AG09309 (cell line): ENCODE measurements at regions not wholly inside any gene's neighbourhood (a gene's known extent, or its start where the extent isn't known, plus 50 kb on each side); places are given as distances from the start of the nearest gene placed in this dataset.

ENCODE experiments used
- DNase-seq: peaks from one replicate; pipeline ENCODE4 v3.0.0-alpha.2; 2010; ENCODE audit warnings: low read depth
- H3K4me3 ChIP-seq: 2 replicates; pipeline ENCODE4 v1.5.1; 2011; ENCODE audit warnings: mild to moderate bottlenecking, low read depth, low read length, moderate library complexity; ENCODE audit not compliant: control insufficient read depth
- TF ChIP-seq, protein P1 (sequence below): IDR thresholded peaks from 2 replicates; pipeline ENCODE4 v1.5.1; 2011; ENCODE audit warnings: mild to moderate bottlenecking, low read depth, low read length, inconsistent platforms; ENCODE audit not compliant: insufficient read depth, control insufficient read depth; ENCODE audit errors: missing control alignments

DNA sequence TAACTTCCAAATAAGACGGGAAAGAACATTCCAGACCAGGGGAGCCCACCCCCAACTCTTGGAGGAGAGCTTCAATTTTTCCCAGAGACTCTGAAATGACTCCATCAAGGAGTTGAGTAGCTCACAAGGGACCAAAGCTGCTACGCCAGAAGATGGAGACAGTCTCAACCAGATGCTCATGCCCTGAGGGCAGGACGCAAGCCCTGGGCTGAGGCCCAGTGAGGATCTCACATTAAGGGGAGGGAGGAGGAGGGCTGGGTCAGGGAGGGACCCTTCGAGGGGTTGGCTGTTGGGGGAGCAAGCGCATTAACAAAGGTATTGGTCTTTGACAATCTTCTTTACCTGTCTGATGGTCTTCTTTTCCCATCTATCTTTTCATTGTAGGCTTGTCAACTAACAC is 141.3 kb upstream of the SLC1A4 start:
- TF ChIP-seq, protein P1, sequence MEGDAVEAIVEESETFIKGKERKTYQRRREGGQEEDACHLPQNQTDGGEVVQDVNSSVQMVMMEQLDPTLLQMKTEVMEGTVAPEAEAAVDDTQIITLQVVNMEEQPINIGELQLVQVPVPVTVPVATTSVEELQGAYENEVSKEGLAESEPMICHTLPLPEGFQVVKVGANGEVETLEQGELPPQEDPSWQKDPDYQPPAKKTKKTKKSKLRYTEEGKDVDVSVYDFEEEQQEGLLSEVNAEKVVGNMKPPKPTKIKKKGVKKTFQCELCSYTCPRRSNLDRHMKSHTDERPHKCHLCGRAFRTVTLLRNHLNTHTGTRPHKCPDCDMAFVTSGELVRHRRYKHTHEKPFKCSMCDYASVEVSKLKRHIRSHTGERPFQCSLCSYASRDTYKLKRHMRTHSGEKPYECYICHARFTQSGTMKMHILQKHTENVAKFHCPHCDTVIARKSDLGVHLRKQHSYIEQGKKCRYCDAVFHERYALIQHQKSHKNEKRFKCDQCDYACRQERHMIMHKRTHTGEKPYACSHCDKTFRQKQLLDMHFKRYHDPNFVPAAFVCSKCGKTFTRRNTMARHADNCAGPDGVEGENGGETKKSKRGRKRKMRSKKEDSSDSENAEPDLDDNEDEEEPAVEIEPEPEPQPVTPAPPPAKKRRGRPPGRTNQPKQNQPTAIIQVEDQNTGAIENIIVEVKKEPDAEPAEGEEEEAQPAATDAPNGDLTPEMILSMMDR, result peak; percentile 3
- no peak overlapping the region for H3K4me3 ChIP-seq
- DNase-seq, result no peak

GRCh38 chr2:64848363-64848762 is 140.8 kb upstream of the SLC1A4 start:
- TF ChIP-seq, protein P1, result no peak
- no peak overlapping the region for H3K4me3 ChIP-seq
- DNase-seq, result no peak

- TF ChIP-seq, protein P1, result no peak
These were observed 140.3 kb upstream of the SLC1A4 start for GRCh38 chr2:64848945-64849344.

DNA sequence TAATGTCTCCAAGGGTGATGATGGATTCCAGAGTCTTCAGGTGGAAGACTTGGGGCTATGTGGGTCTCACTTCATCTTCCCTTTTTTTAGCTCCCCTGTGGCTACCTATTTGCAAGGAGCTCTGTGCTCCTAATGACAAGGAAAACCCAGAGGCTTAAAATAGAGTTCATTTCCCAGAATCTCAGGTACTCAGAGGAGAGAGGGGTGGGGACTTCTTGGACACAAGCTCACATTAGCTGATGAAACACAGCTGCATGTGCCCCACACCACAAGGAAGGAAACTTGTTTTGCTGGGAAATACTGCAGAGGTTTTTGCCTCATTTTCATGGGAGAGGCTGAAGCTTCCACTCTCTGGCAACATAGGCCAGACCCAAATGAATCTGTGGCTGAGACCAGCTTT is 138.6 kb upstream of the SLC1A4 start:
- no peak for DNase-seq
- H3K4me3 ChIP-seq, result no peak overlapping the region
- TF ChIP-seq, protein P1, result no peak

More at GRCh38 chr2:64848945-64849344, 140.3 kb upstream of the SLC1A4 start:
- H3K4me3 ChIP-seq, result no peak overlapping the region
- no peak for DNase-seq

- TF ChIP-seq, protein P1, result no peak
- no peak overlapping the region for H3K4me3 ChIP-seq
These were observed 136.4 kb upstream of the SLC1A4 start for GRCh38 chr2:64852771-64853241.

DNA sequence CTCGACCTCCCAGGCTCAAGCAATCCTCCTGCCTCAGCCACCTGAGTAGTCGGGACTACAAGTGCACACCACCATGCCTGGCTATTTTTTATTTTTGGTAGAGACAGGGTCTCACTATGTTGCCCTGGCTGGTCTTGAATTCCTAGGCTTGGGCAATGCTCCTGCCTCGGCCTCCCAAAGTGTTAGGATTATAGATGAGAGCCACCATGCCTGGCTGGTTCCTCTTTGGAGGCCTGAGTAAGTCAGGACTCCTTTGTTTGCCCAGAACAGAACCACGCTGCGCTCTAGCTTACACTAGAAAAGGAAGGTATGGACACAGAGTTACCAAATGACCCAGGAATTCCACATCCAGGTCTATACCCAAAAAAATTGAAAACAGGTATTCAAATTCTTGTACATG is 135.9 kb upstream of the SLC1A4 start:
- no peak overlapping the region for H3K4me3 ChIP-seq
- TF ChIP-seq, protein P1, result no peak
- no peak for DNase-seq

More at GRCh38 chr2:64852771-64853241, 136.4 kb upstream of the SLC1A4 start:
- no peak for DNase-seq

GRCh38 chr2:64853894-64854293 is 135.3 kb upstream of the SLC1A4 start:
- TF ChIP-seq, protein P1, result no peak
- DNase-seq, result no peak
- H3K4me3 ChIP-seq, result no peak overlapping the region
